Epithelial cell of esophagus (primary cell): ENCODE measurements at regions not wholly inside any gene's neighbourhood (a gene's known extent, or its start where the extent isn't known, plus 50 kb on each side); places are given as distances from the start of the nearest gene placed in this dataset.

Source experiments
- DNase-seq: peaks from one replicate; pipeline ENCODE4 v3.0.0; 2010; ENCODE audit warnings: low read depth
- H3K4me3 ChIP-seq: 2 replicates; pipeline ENCODE4 v1.5.1; 2011; ENCODE audit warnings: mild to moderate bottlenecking, low read length, control low read depth
- CTCF ChIP-seq: IDR thresholded peaks from 2 replicates; pipeline ENCODE4 v1.5.1; 2011; ENCODE audit warnings: low read depth, mild to moderate bottlenecking, low read length, control low read depth, inconsistent platforms; ENCODE audit not compliant: insufficient read depth; ENCODE audit errors: missing control alignments

DNA sequence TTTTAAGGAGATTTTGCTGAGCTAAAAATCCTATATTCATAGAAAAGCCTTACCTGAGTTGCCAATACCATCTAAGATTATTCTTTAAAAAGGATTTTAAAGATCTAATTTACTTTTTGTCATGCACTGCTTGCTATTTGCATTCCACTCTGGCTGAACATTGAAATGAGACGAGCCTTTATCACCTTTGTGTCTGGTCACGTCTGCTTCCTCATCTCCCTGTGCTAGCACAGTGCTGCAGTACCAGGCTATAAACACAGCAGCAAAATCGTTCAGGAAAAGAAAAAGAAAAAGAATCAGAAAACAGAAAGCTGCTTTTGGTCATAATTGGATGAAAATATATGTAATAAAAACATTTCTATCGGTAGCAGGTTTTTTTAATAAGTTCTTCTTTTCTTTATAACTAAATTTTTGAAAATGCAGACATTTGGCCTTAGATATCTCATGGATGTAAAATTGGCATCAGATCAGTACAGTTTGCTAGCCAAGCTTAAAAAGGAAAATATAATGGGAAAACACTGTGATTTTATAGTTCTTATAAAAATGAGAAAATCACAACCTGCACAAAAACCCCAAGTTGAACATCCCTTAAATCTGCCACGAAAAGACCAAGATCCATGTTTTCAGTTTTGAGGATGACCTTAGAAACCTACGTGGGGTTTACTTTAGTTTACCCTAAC is 735.7 kb upstream of the CXADR start:
- no peak for DNase-seq
- no peak for TF ChIP-seq CTCF
- no peak overlapping the region for H3K4me3 ChIP-seq

- DNase-seq = no peak
- TF ChIP-seq CTCF = no peak
- H3K4me3 ChIP-seq = no peak overlapping the region
Measured at GRCh38 chr21:16788584-16788983, 724.3 kb upstream of the CXADR start.

DNA sequence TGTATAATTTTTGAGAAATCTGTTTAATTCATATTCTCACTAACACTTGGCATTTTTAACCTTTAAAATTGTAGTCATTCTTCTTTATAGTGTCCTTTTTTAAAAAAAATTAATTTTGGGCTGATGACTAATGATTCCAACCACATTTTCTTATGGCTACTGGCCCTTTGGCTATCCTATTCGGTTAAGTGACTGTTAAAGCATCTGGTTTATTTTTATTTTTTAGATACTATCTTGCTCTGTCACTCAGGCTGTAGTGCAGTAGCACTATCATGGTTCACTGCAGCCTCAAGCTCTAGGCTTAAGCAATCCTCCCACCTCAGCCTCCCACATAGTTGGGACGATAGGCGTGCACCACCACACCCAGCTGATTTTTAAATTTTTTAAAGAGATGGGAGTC is 723.2 kb upstream of the CXADR start:
- no peak for DNase-seq
- no peak overlapping the region for H3K4me3 ChIP-seq
- no peak for TF ChIP-seq CTCF

DNA sequence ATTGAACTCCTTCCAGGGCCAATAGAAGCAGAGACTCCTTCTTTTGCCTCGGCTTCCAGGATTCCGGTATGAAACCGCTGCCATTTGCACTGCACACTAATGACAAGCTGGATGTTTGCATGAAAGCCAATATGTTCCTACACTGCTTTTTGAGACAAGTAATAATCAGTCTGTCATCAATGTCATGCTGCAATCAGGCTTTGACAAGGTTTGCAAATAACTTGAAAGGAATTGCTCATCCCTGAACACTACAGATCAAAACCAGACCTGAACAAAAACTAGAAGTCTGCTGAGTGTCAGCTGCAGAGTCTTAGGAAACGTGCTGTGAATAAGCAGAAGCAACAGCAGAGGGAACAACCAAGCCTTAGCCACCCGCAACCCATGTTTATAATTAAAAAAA is 720.7 kb upstream of the CXADR start:
- no peak for TF ChIP-seq CTCF
- no peak for DNase-seq
- H3K4me3 ChIP-seq = no peak overlapping the region

- DNase-seq = peak; percentile 53
- no peak for TF ChIP-seq CTCF
- H3K4me3 ChIP-seq = no peak overlapping the region
Measured at GRCh38 chr21:16794950-16795349, 717.9 kb upstream of the CXADR start.

DNA sequence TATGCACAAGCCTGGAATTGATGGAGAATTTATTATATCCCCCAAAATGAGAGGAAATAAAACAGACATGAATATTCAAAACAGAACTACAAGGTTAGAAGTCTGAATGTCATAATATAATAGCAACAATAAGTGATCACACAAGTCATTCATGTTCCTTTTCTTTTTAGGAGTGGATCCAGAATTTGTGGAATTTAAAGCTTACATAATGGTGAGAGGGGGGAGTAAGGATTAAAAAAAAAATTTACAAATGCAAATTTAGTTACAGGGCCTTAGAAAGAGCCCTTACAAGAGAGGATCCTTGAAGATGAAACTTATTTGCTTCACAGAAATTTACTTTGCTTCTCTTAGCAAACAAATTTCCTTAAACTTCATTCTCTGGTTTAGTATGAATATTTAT is 716.1 kb upstream of the CXADR start:
- no peak for TF ChIP-seq CTCF

GRCh38 chr21:16797540-16797939 is 715.3 kb upstream of the CXADR start:
- TF ChIP-seq CTCF = no peak
- no peak for DNase-seq
- H3K4me3 ChIP-seq = no peak overlapping the region

More for the DNA sequence above, 716.1 kb upstream of the CXADR start:
- H3K4me3 ChIP-seq = no peak overlapping the region
- DNase-seq = no peak
